Thoracic aorta (tissue), 2 donors: ENCODE measurements at regions not wholly inside any gene's neighbourhood (a gene's known extent, or its start where the extent isn't known, plus 50 kb on each side); places are given as distances from the start of the nearest gene placed in this dataset.

Source experiments
- ATAC-seq: fragments of 150-250 bp; one replicate; pipeline ENCODE4 v1.8.0; 2017; ENCODE audit warnings: low read depth; ENCODE audit not compliant: insufficient number of reproducible peaks, low FRiP score
- DNase-seq: peaks from one replicate; pipeline ENCODE4 v3.0.0-alpha.2; 2020; ENCODE audit warnings: low spot score
- H3K27ac ChIP-seq, 2 donors: fragments of 200-600 bp; sonication (generic); 1 replicate in 1 of 2; 2 replicates in 1 of 2; pipeline ENCODE4 v1.5.1; 2016; ENCODE audit warnings: mild to moderate bottlenecking in 2 of 2, moderate library complexity in 2 of 2
- H3K27me3 ChIP-seq: fragments of 200-600 bp; sonication (generic); replicated peaks from 2 replicates; pipeline ENCODE4 v1.6.0; 2016; ENCODE audit warnings: mild to moderate bottlenecking; ENCODE audit not compliant: insufficient read depth
- H3K36me3 ChIP-seq: fragments of 200-600 bp; sonication (generic); one replicate; pipeline ENCODE4 v1.5.1; 2016
- H3K4me1 ChIP-seq, 2 donors: fragments of 200-600 bp; sonication (generic); 1 replicate in 1 of 2; 2 replicates in 1 of 2; pipeline versions ENCODE4 v1.5.1 to v1.6.0; 2016; ENCODE audit warnings: low read depth in 2 of 2, mild to moderate bottlenecking in 1 of 2; ENCODE audit not compliant: control insufficient read depth in 1 of 2
- H3K4me3 ChIP-seq: fragments of 200-600 bp; sonication (generic); 2 replicates; pipeline ENCODE4 v1.5.1; 2016; ENCODE audit warnings: mild to moderate bottlenecking
- H3K9me3 ChIP-seq: fragments of 200-600 bp; sonication (generic); 2 replicates; pipeline ENCODE4 v1.5.1; 2016
- TF ChIP-seq, protein P1 (sequence below): fragments of 200-600 bp; sonication (generic); IDR thresholded peaks from one replicate; pipeline ENCODE4 v1.5.1; 2019; ENCODE audit warnings: antibody characterized with exemption

DNA sequence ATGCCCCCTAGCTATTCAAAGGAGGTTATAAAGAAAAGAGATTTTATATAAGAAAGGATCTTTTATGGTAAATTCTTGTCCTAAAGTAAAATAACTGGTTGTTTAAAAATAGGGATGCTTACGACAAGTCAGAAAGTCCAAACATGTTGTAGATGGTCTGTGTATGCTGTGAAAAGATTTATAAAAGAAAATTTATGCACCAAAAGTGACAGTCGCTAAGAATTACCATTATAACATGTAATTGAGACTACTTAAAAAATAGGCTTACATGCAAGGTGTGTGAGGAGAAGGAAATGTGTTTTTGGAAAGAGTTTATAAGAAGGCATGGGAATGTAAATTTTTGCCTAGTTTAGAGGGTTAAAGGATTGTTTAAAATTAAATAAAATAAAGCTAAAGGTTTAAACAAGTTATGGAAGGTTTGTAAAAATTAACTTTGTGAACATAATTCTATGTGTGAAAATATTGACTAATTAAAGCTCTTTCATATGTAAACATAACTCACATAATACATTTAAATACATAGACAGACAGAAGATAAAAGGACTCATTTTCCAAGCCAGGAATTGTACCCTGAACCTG lies 118.5 kb downstream of the LYZL1 start:
- H3K4me1 ChIP-seq, result peaks cover 19 to 20% of the 10 kb centered on the region in 2 donors
- TF ChIP-seq, protein P1, sequence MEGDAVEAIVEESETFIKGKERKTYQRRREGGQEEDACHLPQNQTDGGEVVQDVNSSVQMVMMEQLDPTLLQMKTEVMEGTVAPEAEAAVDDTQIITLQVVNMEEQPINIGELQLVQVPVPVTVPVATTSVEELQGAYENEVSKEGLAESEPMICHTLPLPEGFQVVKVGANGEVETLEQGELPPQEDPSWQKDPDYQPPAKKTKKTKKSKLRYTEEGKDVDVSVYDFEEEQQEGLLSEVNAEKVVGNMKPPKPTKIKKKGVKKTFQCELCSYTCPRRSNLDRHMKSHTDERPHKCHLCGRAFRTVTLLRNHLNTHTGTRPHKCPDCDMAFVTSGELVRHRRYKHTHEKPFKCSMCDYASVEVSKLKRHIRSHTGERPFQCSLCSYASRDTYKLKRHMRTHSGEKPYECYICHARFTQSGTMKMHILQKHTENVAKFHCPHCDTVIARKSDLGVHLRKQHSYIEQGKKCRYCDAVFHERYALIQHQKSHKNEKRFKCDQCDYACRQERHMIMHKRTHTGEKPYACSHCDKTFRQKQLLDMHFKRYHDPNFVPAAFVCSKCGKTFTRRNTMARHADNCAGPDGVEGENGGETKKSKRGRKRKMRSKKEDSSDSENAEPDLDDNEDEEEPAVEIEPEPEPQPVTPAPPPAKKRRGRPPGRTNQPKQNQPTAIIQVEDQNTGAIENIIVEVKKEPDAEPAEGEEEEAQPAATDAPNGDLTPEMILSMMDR, result no peak
- H3K9me3 ChIP-seq, result no peaks in the 10 kb centered on the region
- H3K27ac ChIP-seq, result no peak overlapping the region
- no peaks in the 10 kb centered on the region for H3K27me3 ChIP-seq
- H3K36me3 ChIP-seq, result no peaks in the 10 kb centered on the region
- no peak overlapping the region for H3K4me3 ChIP-seq
- DNase-seq, result no peak
- no peak for ATAC-seq
